Urinary bladder (tissue), 3 donors: ENCODE measurements at regions not wholly inside any gene's neighbourhood (a gene's known extent, or its start where the extent isn't known, plus 50 kb on each side); places are given as distances from the start of the nearest gene placed in this dataset.

Experiments
- DNase-seq: peaks from one replicate; pipeline ENCODE4 v3.0.0-alpha.2; 2015; ENCODE audit errors: extremely low spot score
- H3K27ac ChIP-seq: one replicate; pipeline ENCODE4 v1.5.1; 2013; ENCODE audit warnings: low read depth, mild to moderate bottlenecking, moderate library complexity
- H3K36me3 ChIP-seq: one replicate; pipeline ENCODE4 v1.6.1; 2013; ENCODE audit warnings: mild to moderate bottlenecking, moderate library complexity; ENCODE audit not compliant: insufficient read depth
- H3K4me1 ChIP-seq: one replicate; pipeline ENCODE4 v1.6.1; 2013; ENCODE audit warnings: mild to moderate bottlenecking, moderate library complexity; ENCODE audit not compliant: insufficient read depth
- H3K4me3 ChIP-seq: one replicate; pipeline ENCODE4 v1.5.1; 2013; ENCODE audit warnings: low read depth, low read length
- WGBS: extraction: QIAGEN DNeasy Blood & Tissue Kit; methylation state at CpG from one replicate; pipeline ENCODE4 v1.1.7; 2013; 5-methylcytosine and 5-hydroxymethylcytosine counted together
- donor health status: healthy with polysubstance abuse.
- donor health status: healthy.

- Histone ChIP-seq H3K27ac (no peak overlapping the region), H3K36me3 (no peaks in the 10 kb centered on the region), H3K4me1 (no peaks in the 10 kb centered on the region), H3K4me3 (no peak overlapping the region)
- no peak for DNase-seq
- WGBS, result 43% methylated on average over 1 of the region's 1 CpG
These were observed 173.5 kb downstream of the LMBRD1 start for GRCh38 chr6:69623357-69623756.

- no peak overlapping the region for H3K4me3 ChIP-seq
- WGBS, result 41% methylated on average over 2 of the region's 2 CpGs
- DNase-seq, result no peak
These were observed 173.9 kb downstream of the LMBRD1 start for GRCh38 chr6:69622924-69623323.

GRCh38 chr6:69622230-69622629 lies 174.6 kb downstream of the LMBRD1 start:
- no peak for DNase-seq
- H3K4me1 ChIP-seq, result no peaks in the 10 kb centered on the region
- H3K27ac ChIP-seq, result no peak overlapping the region
- H3K36me3 ChIP-seq, result no peaks in the 10 kb centered on the region
- H3K4me3 ChIP-seq, result no peak overlapping the region
- WGBS, result 43% methylated on average over 3 of the region's 3 CpGs

More at GRCh38 chr6:69622924-69623323, 173.9 kb downstream of the LMBRD1 start:
- Histone ChIP-seq H3K36me3 (no peaks in the 10 kb centered on the region), H3K27ac (no peak overlapping the region), H3K4me1 (no peaks in the 10 kb centered on the region)

GRCh38 chr6:69617163-69617562 lies 179.6 kb downstream of the LMBRD1 start:
- Histone ChIP-seq H3K36me3 (no peaks in the 10 kb centered on the region), H3K4me3 (no peak overlapping the region), H3K4me1 (no peaks in the 10 kb centered on the region), H3K27ac (no peak overlapping the region)
- WGBS, result 87% methylated on average over 7 of the region's 7 CpGs
- DNase-seq, result no peak

GRCh38 chr6:69609836-69610472 lies 186.9 kb downstream of the LMBRD1 start:
- H3K27ac ChIP-seq, result no peak overlapping the region
- no peak overlapping the region for H3K4me3 ChIP-seq
- 81% methylated on average over 2 of the region's 2 CpGs for WGBS
- no peak for DNase-seq
- H3K36me3 ChIP-seq, result no peaks in the 10 kb centered on the region
- H3K4me1 ChIP-seq, result no peaks in the 10 kb centered on the region

- Histone ChIP-seq H3K36me3 (no peaks in the 10 kb centered on the region), H3K27ac (peak overlapping the region; percentile 12), H3K4me3 (no peak overlapping the region), H3K4me1 (no peaks in the 10 kb centered on the region)
- WGBS, result 28% methylated on average over 10 of the region's 10 CpGs
- peak; percentile 23 for DNase-seq
These were observed 195.7 kb downstream of the LMBRD1 start for GRCh38 chr6:69601132-69601531.

- 94% methylated on average over 1 of the region's 1 CpG for WGBS
- no peaks in the 10 kb centered on the region for H3K36me3 ChIP-seq
- DNase-seq, result no peak
- H3K27ac ChIP-seq, result no peak overlapping the region
- no peak overlapping the region for H3K4me3 ChIP-seq
- no peaks in the 10 kb centered on the region for H3K4me1 ChIP-seq
These were observed 202.4 kb downstream of the LMBRD1 start for GRCh38 chr6:69594405-69594804.

- Histone ChIP-seq H3K27ac (peak overlapping the region; percentile 18), H3K36me3 (no peaks in the 10 kb centered on the region), H3K4me1 (no peaks in the 10 kb centered on the region), H3K4me3 (no peak overlapping the region)
- DNase-seq, result no peak
- WGBS, result 72% methylated on average over 4 of the region's 4 CpGs
These were observed 203.1 kb downstream of the LMBRD1 start for GRCh38 chr6:69593706-69594105.

- Histone ChIP-seq H3K36me3 (no peaks in the 10 kb centered on the region), H3K4me3 (no peak overlapping the region), H3K4me1 (no peaks in the 10 kb centered on the region), H3K27ac (no peak overlapping the region)
- no peak for DNase-seq
These were observed 207.2 kb downstream of the LMBRD1 start for GRCh38 chr6:69589626-69590025.

GRCh38 chr6:69584913-69585729 lies 211.7 kb downstream of the LMBRD1 start:
- WGBS, result 33% methylated on average over 9 of the region's 9 CpGs
- Histone ChIP-seq H3K36me3 (no peaks in the 10 kb centered on the region), H3K4me1 (no peaks in the 10 kb centered on the region), H3K27ac (no peak overlapping the region), H3K4me3 (no peak overlapping the region)
- DNase-seq, result peak; percentile 21

GRCh38 chr6:69584536-69584912 lies 212.3 kb downstream of the LMBRD1 start:
- Histone ChIP-seq H3K4me1 (no peaks in the 10 kb centered on the region), H3K4me3 (no peak overlapping the region), H3K27ac (no peak overlapping the region), H3K36me3 (no peaks in the 10 kb centered on the region)
- WGBS, result 22% methylated on average over 2 of the region's 2 CpGs
- no peak for DNase-seq

- no peak overlapping the region for H3K27ac ChIP-seq
- no peaks in the 10 kb centered on the region for H3K36me3 ChIP-seq
- no peak for DNase-seq
- H3K4me3 ChIP-seq, result no peak overlapping the region
- 89% methylated on average over 4 of the region's 4 CpGs for WGBS
- H3K4me1 ChIP-seq, result no peaks in the 10 kb centered on the region
These were observed 215.2 kb downstream of the LMBRD1 start for GRCh38 chr6:69581581-69581980.

- DNase-seq, result no peak
- Histone ChIP-seq H3K27ac (no peak overlapping the region), H3K36me3 (no peaks in the 10 kb centered on the region), H3K4me1 (no peaks in the 10 kb centered on the region), H3K4me3 (no peak overlapping the region)
These were observed 216.1 kb downstream of the LMBRD1 start for GRCh38 chr6:69580706-69581105.

- no peaks in the 10 kb centered on the region for H3K4me1 ChIP-seq
- no peak overlapping the region for H3K4me3 ChIP-seq
- H3K27ac ChIP-seq, result no peak overlapping the region
- no peaks in the 10 kb centered on the region for H3K36me3 ChIP-seq
- 42% methylated on average over 3 of the region's 3 CpGs for WGBS
- DNase-seq, result no peak
These were observed 218.4 kb downstream of the LMBRD1 start for GRCh38 chr6:69578361-69578890.
